Type B pancreatic cell (in vitro differentiated cells): ENCODE measurements at regions not wholly inside any gene's neighbourhood (a gene's known extent, or its start where the extent isn't known, plus 50 kb on each side); places are given as distances from the start of the nearest gene placed in this dataset.

Source experiments
- DNase-seq: peaks from one replicate; pipeline ENCODE4 v3.0.0; 2021; ENCODE audit warnings: mixed read lengths; ENCODE audit not compliant: unreplicated experiment; ENCODE audit errors: extremely low spot score
- H3K27ac Mint-ChIP-seq: 2 replicates; pipeline ENCODE4 v1.8.0; 2021; ENCODE audit warnings: mild to moderate bottlenecking, mixed read lengths
- H3K27me3 Mint-ChIP-seq: 2 replicates; pipeline ENCODE4 v1.8.0; 2021; ENCODE audit warnings: mixed read lengths
- H3K36me3 Mint-ChIP-seq: 2 replicates; pipeline ENCODE4 v1.8.0; 2021; ENCODE audit warnings: mixed read lengths
- H3K4me1 Mint-ChIP-seq: one replicate; pipeline ENCODE4 v1.8.0; 2021; ENCODE audit warnings: mixed read lengths; ENCODE audit not compliant: unreplicated experiment
- H3K4me3 Mint-ChIP-seq: 2 replicates; pipeline ENCODE4 v1.8.0; 2021; ENCODE audit warnings: mild to moderate bottlenecking, mixed read lengths
- H3K9me3 Mint-ChIP-seq: 2 replicates; pipeline ENCODE4 v1.8.0; 2021; ENCODE audit warnings: mixed read lengths
- TF ChIP-seq, protein P1 (sequence below): fragments of 200-600 bp; sonication (generic); conservative IDR thresholded peaks from 2 replicates; pipeline ENCODE4 v1.5.0; 2021; ENCODE audit warnings: antibody characterized with exemption, mild to moderate bottlenecking

DNA sequence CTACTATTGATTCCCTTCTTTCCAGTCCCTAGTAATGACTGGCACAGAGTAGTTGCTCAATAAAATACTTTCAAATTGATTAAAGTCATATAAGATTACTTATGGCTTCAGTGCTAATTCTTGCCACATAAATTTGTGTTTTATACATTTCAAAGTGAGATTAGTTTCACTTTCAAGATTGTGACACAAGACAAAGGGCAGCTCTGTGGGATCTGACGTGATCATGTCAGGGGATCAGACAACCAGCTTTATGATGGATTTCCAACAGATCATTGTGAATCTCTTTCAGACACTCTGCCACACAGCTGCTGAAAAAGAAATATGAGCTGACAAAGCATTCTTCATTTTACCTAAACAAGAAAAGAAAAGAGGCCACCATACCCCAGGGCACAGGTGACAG is 73.4 kb upstream of the POMP start:
- Mint-ChIP-seq H3K4me3 (no peak overlapping the region), H3K27ac (no peak overlapping the region), H3K27me3 (peaks cover 15% of the 10 kb centered on the region), H3K36me3 (no peaks in the 10 kb centered on the region), H3K9me3 (no peaks in the 10 kb centered on the region), H3K4me1 (peaks cover 12% of the 10 kb centered on the region)
- DNase-seq, result no peak
- TF ChIP-seq, protein P1, sequence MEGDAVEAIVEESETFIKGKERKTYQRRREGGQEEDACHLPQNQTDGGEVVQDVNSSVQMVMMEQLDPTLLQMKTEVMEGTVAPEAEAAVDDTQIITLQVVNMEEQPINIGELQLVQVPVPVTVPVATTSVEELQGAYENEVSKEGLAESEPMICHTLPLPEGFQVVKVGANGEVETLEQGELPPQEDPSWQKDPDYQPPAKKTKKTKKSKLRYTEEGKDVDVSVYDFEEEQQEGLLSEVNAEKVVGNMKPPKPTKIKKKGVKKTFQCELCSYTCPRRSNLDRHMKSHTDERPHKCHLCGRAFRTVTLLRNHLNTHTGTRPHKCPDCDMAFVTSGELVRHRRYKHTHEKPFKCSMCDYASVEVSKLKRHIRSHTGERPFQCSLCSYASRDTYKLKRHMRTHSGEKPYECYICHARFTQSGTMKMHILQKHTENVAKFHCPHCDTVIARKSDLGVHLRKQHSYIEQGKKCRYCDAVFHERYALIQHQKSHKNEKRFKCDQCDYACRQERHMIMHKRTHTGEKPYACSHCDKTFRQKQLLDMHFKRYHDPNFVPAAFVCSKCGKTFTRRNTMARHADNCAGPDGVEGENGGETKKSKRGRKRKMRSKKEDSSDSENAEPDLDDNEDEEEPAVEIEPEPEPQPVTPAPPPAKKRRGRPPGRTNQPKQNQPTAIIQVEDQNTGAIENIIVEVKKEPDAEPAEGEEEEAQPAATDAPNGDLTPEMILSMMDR, result no peak

DNA sequence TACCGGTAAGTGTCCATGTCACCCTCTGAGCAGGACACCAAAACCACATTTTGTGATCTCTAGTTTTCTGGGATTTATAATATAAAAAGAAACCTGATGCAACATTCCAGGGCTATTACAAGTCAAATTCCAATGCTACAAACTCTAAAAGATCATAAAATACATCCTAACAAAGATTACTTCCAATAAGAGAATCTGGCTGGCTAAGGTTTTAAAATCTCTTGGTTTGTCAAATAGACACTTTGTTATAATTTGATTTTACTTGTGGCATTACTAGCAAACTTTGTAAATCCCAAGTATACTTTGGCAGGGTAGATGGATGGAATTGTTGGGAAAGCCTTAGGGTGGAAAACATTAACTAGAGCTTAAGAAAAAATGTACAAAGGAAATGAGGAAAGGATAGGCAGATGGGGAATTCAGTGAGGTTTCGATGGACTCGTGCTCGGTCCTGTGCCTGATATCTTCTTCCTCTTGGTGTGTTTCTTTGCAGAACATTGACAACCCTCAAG is 74.0 kb upstream of the POMP start:
- H3K27ac Mint-ChIP-seq, result no peak overlapping the region
- peaks cover 15% of the 10 kb centered on the region for H3K27me3 Mint-ChIP-seq
- no peaks in the 10 kb centered on the region for H3K36me3 Mint-ChIP-seq
- H3K9me3 Mint-ChIP-seq, result no peaks in the 10 kb centered on the region
- H3K4me1 Mint-ChIP-seq, result peaks cover 12% of the 10 kb centered on the region
- H3K4me3 Mint-ChIP-seq, result no peak overlapping the region
- no peak for DNase-seq
- TF ChIP-seq, protein P1, result no peak

DNA sequence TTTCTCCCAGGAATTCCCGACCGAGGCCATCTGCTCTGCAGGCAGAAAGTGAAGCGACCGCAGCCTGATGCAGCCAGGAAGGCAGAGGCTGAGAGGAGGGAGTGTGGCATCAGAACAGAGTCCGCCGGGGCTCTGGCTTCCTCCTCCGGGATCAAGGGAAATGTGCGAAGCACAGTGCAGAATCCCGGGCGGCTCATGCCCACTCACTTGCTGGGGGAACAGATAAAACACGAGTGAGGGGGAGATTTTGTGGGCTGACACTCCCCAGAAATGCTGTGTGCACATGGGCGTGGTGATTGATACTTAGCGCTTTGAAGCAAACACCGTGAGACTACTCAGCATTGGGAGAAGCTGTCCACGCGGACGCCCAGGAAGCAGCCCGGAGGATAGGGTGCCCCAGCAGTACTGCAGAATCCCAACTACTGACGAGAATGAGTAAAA is 75.3 kb upstream of the POMP start:
- Mint-ChIP-seq H3K4me1 (peaks cover 18% of the 10 kb centered on the region), H3K9me3 (no peaks in the 10 kb centered on the region), H3K36me3 (no peaks in the 10 kb centered on the region), H3K4me3 (no peak overlapping the region), H3K27me3 (peaks cover 15% of the 10 kb centered on the region), H3K27ac (no peak overlapping the region)
- TF ChIP-seq, protein P1, result no peak
- no peak for DNase-seq

DNA sequence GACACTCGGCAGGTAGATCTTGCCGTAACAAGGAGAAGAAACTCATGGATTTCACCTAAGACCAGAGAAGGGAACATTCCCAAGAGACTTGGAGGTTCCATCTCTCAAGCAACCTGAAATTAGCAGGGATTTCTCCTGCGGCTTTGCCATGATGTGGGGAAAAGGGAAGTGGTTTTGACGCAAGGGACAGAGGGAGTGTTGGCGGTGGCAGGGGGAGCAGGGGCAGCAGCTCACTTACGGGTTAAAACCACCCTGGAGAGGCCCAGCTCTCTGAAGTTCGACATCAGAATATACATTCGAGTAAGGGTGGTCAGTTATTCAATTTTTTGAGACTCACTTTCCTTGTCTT is 76.1 kb upstream of the POMP start:
- H3K9me3 Mint-ChIP-seq, result no peaks in the 10 kb centered on the region
- DNase-seq, result no peak
- H3K27ac Mint-ChIP-seq, result no peak overlapping the region
- H3K27me3 Mint-ChIP-seq, result peaks cover 16% of the 10 kb centered on the region
- no peak overlapping the region for H3K4me3 Mint-ChIP-seq
- peaks cover 18% of the 10 kb centered on the region for H3K4me1 Mint-ChIP-seq
- no peaks in the 10 kb centered on the region for H3K36me3 Mint-ChIP-seq
- TF ChIP-seq, protein P1, result no peak

DNA sequence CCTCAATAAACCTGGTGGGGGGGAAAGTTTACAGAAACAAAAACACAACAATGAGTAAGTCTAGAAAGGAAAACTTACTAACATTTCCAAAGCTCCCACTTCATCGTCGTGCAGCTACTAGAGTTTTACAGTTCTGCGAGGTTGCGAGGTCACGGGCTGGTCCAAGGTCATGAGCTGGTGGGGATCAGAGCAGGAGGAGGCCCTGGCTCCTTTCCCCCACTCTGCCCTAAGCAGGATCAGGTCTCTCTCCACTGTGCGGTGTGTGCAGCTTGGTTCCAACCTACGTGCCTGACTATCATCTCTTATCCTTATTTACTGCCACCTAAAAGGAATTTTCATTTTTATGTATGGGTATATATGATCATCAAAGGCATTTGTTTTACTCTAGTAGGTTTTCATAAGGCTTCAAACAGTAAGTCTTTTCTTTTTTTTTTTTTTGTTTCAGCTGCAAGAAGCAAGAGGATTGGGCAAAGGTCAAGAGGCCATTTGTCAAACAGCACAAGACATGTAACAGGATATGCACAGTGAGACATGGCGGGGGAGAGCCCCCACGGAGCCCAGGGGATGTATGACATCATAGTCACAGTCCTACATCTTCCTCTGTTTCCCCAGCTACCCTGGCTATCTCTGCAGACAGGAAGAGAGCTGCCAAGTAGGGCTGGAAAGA is 76.6 kb upstream of the POMP start:
- Mint-ChIP-seq H3K4me1 (peaks cover 18% of the 10 kb centered on the region), H3K27ac (no peak overlapping the region), H3K9me3 (no peaks in the 10 kb centered on the region), H3K4me3 (no peak overlapping the region), H3K36me3 (no peaks in the 10 kb centered on the region), H3K27me3 (peaks cover 21% of the 10 kb centered on the region)
- TF ChIP-seq, protein P1, result no peak
- no peak for DNase-seq
